Natural killer cell (primary cell): ENCODE measurements at regions not wholly inside any gene's neighbourhood (a gene's known extent, or its start where the extent isn't known, plus 50 kb on each side); places are given as distances from the start of the nearest gene placed in this dataset.

Experiments used
- ATAC-seq, 3 donors: fragments of 150-1000 bp in 2 of 3; fragments of 200-7000 bp in 1 of 3; cut with Tn5 transposase; 1 replicate in 1 of 3; 2 replicates in 2 of 3; pipeline ENCODE4 v1.10.0; 2021; ENCODE audit warnings: mild to moderate bottlenecking in 2 of 3, moderate library complexity in 2 of 3
- DNase-seq, 2 donors: peaks; one replicate each; pipeline versions ENCODE4 v3.0.0 to v3.0.0-alpha.2; 2013 to 2021; ENCODE audit warnings: mixed read lengths in 1 of 2
- H3K27ac ChIP-seq: one replicate; pipeline ENCODE4 v1.5.1; 2013; ENCODE audit warnings: mild to moderate bottlenecking, low read length
- H3K27me3 ChIP-seq: one replicate; pipeline ENCODE4 v1.6.1; 2013; ENCODE audit warnings: low read length; ENCODE audit not compliant: control insufficient read depth, insufficient read depth
- H3K36me3 ChIP-seq: one replicate; pipeline ENCODE4 v1.6.1; 2013; ENCODE audit warnings: low read length; ENCODE audit not compliant: control insufficient read depth, insufficient read depth
- H3K4me1 ChIP-seq: one replicate; pipeline ENCODE4 v1.6.1; 2013; ENCODE audit warnings: low read length; ENCODE audit not compliant: control insufficient read depth, insufficient read depth
- H3K4me3 ChIP-seq: one replicate; pipeline ENCODE4 v1.5.1; 2013; ENCODE audit warnings: low read length
- H3K9me3 ChIP-seq: one replicate; pipeline ENCODE4 v1.6.1; 2013; ENCODE audit warnings: low read length; ENCODE audit not compliant: control insufficient read depth, insufficient read depth
- H3K27ac Mint-ChIP-seq, 2 donors: one replicate each; pipeline ENCODE4 v1.8.0; 2022; ENCODE audit warnings: mild to moderate bottlenecking in 2 of 2, mixed read lengths in 2 of 2, moderate library complexity in 1 of 2
- H3K27me3 Mint-ChIP-seq, 2 donors: one replicate each; pipeline ENCODE4 v1.8.0; 2022; ENCODE audit warnings: low read depth in 2 of 2, mixed read lengths in 2 of 2
- H3K36me3 Mint-ChIP-seq: one replicate; pipeline ENCODE4 v1.8.0; 2022; ENCODE audit warnings: mixed read lengths
- H3K4me1 Mint-ChIP-seq, 2 donors: one replicate each; pipeline ENCODE4 v1.8.0; 2022; ENCODE audit warnings: mixed read lengths in 2 of 2
- H3K4me3 Mint-ChIP-seq: one replicate; pipeline ENCODE4 v1.8.0; 2022; ENCODE audit warnings: mild to moderate bottlenecking, moderate library complexity, mixed read lengths
- H3K9me3 Mint-ChIP-seq, 2 donors: one replicate each; pipeline ENCODE4 v1.8.0; 2022; ENCODE audit warnings: mixed read lengths in 2 of 2
- WGBS: methylation state at CpG from one replicate; pipeline ENCODE4 v1.1.7; 2013; ENCODE audit warnings: missing lambda C conversion rate; ENCODE audit not compliant: insufficient coverage; 5-methylcytosine and 5-hydroxymethylcytosine counted together
- intact Hi-C: fragments of 100-400 bp; cut with micrococcal nuclease; formaldehyde crosslinking; loops from one replicate; pipeline ENCODE4 v1.14.2; 2022
- TF ChIP-seq, protein P1 (sequence below): fragments of 200-600 bp; IDR thresholded peaks from one replicate; pipeline ENCODE4 v1.8.0; 2022; ENCODE audit warnings: antibody characterized with exemption

DNA sequence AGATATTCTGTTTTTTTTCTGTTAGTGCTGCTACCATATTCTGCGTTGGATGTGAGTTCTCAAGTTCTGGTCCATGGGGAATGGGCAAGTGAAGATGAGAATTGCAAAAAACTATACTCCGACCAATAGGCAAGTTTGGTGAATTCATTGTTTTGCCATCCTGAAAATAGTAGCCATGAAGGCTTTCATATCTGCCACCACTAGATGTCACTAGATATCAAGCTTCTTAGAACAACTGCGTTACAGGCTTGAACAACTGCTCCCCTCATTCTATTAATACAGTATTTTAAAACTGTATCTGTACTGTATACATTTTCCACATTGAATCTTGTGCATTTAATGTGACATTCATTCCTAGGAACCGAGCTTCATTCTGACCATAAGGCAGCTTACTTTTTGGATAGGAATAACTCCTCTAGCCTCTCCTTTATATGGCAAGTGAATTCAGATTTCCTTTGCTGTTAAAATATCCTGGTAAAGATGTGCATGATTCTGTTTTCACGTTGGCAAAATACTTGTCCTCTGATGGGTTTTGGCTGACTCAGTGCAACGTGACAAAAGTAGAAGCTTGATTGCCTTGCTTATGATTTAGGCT lies 163.6 kb downstream of the SREK1 start:
- no peak overlapping the region for H3K27ac Mint-ChIP-seq
- H3K36me3 Mint-ChIP-seq, result no peaks in the 10 kb centered on the region
- Histone ChIP-seq H3K4me3 (no peak overlapping the region), H3K27ac (no peak overlapping the region), H3K4me1 (no peaks in the 10 kb centered on the region), H3K27me3 (no peaks in the 10 kb centered on the region), H3K9me3 (no peaks in the 10 kb centered on the region), H3K36me3 (no peaks in the 10 kb centered on the region)
- H3K27me3 Mint-ChIP-seq, result peaks cover 13 to 21% of the 10 kb centered on the region in 2 donors
- 27% methylated on average over 5 of the region's 6 CpGs for WGBS
- H3K9me3 Mint-ChIP-seq, result no peaks in the 10 kb centered on the region
- peak in 1 of 2 donors; percentile 68 for DNase-seq
- H3K4me3 Mint-ChIP-seq, result no peak overlapping the region
- no peaks in the 10 kb centered on the region for H3K4me1 Mint-ChIP-seq
- intact Hi-C loops, result loop anchor here (5.0 kb wide), 1 partner anchor 900 kb away; no protein-coding TSS in a partner anchor
- TF ChIP-seq, protein P1, sequence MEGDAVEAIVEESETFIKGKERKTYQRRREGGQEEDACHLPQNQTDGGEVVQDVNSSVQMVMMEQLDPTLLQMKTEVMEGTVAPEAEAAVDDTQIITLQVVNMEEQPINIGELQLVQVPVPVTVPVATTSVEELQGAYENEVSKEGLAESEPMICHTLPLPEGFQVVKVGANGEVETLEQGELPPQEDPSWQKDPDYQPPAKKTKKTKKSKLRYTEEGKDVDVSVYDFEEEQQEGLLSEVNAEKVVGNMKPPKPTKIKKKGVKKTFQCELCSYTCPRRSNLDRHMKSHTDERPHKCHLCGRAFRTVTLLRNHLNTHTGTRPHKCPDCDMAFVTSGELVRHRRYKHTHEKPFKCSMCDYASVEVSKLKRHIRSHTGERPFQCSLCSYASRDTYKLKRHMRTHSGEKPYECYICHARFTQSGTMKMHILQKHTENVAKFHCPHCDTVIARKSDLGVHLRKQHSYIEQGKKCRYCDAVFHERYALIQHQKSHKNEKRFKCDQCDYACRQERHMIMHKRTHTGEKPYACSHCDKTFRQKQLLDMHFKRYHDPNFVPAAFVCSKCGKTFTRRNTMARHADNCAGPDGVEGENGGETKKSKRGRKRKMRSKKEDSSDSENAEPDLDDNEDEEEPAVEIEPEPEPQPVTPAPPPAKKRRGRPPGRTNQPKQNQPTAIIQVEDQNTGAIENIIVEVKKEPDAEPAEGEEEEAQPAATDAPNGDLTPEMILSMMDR, result peak; percentile 73
- ATAC-seq, result peak in 2 of 3 donors; percentile 71 to 76

DNA sequence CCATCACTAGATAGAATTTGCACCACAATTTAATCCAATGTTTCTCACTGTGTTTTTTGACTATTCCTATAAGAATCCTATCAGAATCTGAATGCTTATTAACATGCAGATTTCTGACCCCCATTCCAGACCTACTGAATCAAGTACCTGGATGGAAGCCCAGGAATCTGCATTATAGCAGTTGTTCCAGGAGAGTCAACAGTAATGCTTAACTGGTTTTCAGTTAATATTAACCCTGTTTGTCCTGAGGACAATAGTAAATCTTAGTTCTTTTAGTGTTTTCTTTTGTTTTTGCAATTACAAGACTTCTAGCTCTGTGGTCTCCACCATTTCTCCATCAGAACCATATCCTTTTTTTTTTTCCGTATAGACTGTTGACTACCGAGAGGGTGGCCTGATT lies 168.2 kb downstream of the SREK1 start:
- Mint-ChIP-seq H3K36me3 (no peaks in the 10 kb centered on the region), H3K27me3 (peaks cover 12 to 13% of the 10 kb centered on the region in 2 donors), H3K27ac (no peak overlapping the region), H3K9me3 (no peaks in the 10 kb centered on the region), H3K4me3 (no peak overlapping the region), H3K4me1 (no peaks in the 10 kb centered on the region)
- intact Hi-C loops, result no loop called here
- Histone ChIP-seq H3K9me3 (no peaks in the 10 kb centered on the region), H3K27me3 (no peaks in the 10 kb centered on the region), H3K36me3 (no peaks in the 10 kb centered on the region), H3K4me1 (no peaks in the 10 kb centered on the region), H3K27ac (no peak overlapping the region), H3K4me3 (no peak overlapping the region)
- TF ChIP-seq, protein P1, result no peak
- ATAC-seq (no peak), DNase-seq (no peak)
- WGBS, result 90% methylated on average over 2 of the region's 2 CpGs

DNA sequence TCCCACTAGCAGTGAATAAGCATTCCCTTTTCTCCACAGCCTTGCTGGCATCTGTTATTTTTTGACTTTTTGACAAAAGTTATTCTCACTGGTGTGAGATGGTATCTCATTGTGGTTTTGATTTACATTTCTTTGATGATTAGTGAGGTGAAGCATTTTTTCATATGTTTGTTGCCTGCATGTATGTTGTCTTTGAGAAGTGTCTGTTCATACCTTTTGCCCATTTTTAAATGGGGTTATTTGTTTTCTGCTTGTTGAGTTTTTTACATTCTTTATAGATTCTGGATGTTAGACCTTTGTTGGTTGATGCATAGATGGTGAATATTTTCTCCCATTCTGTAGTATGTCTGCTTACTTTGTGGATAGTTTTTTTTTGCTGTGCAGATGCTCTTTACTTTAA lies 171.7 kb downstream of the SREK1 start:
- Mint-ChIP-seq H3K9me3 (no peaks in the 10 kb centered on the region), H3K27me3 (peaks cover 15 to 32% of the 10 kb centered on the region in 2 donors), H3K36me3 (no peaks in the 10 kb centered on the region), H3K27ac (no peak overlapping the region), H3K4me1 (no peaks in the 10 kb centered on the region), H3K4me3 (no peak overlapping the region)
- intact Hi-C loops, result no loop called here
- no peak for ATAC-seq
- Histone ChIP-seq H3K27me3 (no peaks in the 10 kb centered on the region), H3K36me3 (no peaks in the 10 kb centered on the region), H3K4me1 (no peaks in the 10 kb centered on the region), H3K4me3 (no peak overlapping the region), H3K27ac (no peak overlapping the region), H3K9me3 (no peaks in the 10 kb centered on the region)
- TF ChIP-seq, protein P1, result no peak
- DNase-seq, result no peak
